Renal pelvis (tissue), 1 donor: ENCODE measurements at regions not wholly inside any gene's neighbourhood (a gene's known extent, or its start where the extent isn't known, plus 50 kb on each side); places are given as distances from the start of the nearest gene placed in this dataset.
A peak's percentile ranks its signal among the peaks of the same experiment; 100 is the strongest.
"Not testable (repeated sequence)": the region's sequence is repeated elsewhere in the genome, so short reads cannot be mapped to it uniquely, and the experiment has no call there.

ENCODE experiments used
- DNase-seq: peaks from one replicate; pipeline ENCODE4 v3.0.0-alpha.2; 2013

DNA sequence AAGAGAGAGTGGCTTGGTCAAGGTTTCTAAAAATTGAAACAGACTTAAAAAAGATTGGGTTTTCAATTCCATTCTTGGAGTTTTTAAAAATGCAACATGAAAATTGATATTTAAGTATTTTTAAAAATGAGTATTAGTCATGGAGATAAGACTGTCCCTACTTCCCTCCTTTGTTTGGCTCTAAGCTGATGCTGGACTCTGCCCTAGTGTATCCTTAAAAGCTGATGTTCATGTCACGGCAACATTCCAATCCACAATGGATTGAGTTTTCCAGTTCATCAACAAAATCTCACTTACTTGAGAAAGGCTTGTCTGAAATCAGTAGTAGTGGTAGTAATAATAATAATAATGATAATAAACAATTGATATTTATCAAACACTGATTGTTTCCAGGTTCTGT, 119.0 kb upstream of the SLC38A2 start:
- no peak for DNase-seq

DNA sequence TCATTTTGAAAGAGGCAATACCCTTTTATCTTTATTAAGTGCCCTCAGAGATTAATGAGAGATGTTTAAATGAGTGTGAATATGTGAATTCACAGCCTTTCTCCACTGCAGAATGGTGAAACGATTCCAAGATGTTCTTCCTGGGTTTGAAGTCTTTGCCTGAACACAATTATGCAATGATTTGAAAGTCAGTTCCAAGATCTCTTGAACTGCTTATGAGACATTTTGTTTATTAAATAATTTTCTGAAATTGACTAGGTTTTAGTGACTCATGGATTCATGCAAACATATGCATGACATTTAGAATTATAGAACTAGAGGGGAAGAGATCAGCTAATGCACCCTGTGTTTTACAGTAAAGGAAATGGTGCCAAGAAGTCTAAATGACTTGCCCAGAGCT, 118.1 kb upstream of the SLC38A2 start:
- DNase-seq: no peak

DNA sequence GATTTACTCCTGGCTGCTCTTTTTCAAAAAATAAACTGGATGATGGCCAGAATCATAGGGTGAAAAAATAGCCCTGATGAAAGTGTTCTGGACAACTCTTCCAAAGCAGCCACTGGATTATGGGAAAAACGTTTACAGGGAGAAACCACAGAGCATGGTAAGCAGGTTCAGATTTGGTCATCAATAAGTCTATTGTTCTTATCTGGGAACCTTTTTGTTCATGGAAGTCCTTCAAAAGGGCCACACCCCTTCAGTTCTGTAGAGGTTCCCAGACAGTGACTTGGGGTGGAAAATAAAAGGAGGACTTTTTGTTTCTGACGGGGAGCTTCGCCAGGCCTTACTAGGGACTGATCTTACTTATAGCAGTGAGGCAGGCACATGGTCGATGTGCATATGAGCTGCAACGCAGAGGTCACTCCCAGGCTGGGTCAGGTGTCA, 117.4 kb upstream of the SLC38A2 start:
- no peak for DNase-seq

DNA sequence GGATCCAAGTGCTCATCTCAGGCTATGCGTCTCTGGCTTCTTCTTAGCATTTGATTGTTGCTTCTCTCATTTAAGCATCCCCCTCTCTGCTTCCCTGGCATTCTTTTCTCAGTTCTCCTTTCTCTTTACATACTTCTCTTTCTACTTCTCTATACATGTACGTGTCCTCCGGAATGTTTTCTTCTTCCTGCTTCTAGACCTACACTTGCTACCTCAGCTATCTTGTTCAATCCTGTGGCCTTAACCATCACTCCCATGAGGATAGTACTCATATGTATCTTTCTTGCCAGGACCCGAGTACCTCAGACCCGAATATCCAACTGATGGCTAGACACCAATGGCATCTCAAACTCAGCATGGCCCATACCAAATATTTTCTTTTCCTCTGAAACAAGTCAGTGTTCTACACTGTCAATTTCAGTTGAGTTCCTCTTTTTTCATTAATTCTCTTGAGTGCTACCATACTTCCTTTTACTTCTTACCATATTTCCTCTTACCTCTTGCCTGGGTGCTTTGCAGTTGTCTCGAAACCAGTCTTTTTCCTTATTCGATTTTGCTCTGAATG, 115.1 kb upstream of the SLC38A2 start:
- no peak for DNase-seq

DNA sequence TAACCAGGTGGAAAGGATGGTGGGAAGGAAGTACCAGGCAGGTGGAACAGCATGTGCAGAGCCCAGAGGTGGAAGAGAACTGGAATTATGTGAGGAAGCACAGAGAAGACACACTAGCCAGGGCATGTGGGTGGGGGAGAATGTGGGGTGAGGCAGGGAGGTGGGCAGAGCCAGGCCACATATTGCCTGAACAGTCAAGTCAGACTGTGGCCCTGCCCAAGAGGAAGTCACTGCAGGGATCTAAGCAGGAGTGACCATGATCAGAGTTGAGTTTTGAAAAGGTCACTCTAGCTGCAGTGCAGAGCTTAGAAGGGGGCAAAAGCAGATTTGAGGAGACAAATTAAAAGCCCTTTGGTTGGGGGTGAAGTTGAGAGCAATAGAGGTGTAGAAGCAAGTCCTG, 114.0 kb upstream of the SLC38A2 start:
- DNase-seq: no peak

DNA sequence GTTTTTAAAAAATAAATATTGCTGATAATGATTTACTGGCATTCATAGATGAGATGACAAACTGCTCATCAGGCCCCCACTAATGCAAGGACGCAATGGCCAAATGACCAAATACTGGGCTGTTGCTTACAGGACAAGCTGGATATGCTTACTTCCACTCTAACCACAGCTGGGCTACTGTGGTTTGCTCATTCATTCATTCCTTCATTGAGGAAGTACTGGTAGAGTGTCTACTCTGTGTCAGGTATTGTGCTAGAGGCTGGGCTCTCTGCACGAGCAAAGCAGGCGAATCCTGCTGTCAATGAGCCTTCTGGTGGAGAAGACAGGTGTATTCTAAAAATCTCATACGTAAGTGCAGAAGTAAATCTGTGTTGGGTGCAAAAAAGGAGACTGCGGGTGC, 113.3 kb upstream of the SLC38A2 start:
- no peak for DNase-seq

DNA sequence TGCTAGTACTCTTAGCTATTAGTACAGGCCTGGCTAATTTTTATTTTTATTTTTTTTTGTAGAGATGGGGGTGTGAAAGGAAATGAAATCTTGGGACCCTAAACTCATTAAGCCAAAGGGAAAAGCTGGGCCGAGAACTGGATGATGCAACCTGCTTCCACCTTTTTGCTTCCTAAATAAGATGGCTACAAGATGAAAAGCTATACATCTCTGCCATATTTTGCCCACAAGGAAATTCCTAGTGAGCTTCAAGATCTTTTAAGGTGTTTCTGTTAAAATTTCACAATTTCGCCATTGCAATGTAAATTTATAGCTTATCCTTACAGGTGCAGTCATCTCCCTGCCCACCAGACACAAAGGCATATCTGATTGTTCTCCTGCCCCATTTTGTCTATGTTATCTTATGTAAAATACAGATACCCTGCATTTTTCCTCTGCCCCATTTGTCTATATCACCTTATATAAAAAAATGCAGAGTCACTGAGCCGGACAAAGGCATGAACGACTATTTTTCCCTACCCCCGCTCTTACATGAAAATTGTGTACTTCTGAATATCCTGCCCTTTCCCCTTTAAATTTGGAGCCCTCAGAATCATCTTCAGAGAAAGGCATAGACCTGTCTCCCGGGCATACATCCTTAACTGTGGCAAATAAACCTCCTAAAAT, 112.0 kb upstream of the SLC38A2 start:
- no peak for DNase-seq

DNA sequence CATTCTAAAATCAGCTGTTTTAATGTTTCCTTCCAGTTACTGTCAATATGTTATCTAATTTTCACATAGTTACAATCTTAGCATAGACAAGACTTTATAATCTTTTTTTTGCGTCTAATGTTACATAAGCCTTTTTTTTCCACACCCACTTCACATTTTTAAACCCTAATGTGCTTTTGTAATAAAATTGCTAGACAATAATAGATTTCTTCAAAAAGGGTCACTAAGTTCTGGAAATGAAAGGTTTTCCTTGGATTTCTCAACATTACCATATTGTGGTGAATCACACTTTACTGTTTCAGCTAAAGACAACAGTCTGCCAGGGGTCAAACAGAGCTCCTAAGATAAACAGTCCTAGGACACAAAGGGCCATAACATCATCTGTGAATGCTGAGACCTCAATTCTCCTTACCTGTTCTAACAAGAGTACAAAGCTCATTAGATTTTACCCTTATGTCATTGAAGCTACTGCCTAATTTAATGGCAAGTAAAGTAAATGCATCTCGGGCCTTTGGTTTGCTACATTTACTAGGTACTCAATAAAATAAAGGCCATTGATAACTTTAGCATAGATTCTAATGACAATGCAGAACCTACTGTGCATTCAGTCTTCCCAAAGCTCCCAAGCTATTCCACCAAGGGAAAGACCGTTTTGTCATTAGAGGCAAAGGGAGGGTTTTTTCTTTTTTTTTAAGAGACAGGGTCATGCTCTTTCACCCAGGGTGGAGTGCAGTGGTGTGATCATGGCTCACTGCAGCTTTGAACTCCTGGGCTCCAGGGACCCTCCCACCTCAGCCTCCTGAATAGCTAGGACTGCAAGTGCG, 111.2 kb upstream of the SLC38A2 start:
- no peak for DNase-seq

DNA sequence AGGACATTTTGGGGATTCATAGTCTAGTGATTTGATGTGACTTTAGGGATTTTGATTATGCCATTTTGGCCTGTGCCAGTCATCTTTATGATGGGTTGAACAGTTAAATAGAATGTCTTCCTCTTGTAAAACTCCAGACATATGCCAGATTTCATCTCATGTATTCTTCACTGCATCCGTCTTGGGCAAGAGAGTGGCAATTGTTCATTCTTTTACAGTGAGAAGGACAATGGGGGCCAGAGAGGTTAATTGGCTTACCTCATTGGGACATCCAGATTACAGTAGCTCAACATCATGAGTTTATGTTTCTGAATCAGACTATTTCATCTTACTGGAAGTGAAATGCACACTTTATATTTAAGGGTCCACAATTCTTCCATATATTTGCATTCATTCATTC, 108.2 kb upstream of the SLC38A2 start:
- no peak for DNase-seq

DNA sequence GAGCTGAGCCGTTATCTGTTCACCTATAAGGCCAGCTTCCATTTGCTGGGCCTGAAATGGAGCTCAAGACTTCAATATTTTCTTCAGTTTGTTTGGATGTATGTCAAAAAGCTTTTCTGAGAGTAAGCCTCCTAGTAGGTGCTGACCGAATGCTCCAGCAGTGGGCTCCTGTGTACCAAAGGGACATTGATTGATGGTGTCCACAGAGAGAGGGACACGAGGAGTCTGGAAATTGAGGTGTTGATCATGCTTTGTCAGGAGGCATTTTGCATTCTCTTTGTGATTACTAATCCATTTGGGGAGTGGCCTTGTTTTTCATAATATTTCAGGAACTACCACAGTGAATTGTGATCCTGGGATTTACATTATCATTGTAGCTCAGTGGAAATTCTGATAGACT, 107.7 kb upstream of the SLC38A2 start:
- no peak for DNase-seq

DNA sequence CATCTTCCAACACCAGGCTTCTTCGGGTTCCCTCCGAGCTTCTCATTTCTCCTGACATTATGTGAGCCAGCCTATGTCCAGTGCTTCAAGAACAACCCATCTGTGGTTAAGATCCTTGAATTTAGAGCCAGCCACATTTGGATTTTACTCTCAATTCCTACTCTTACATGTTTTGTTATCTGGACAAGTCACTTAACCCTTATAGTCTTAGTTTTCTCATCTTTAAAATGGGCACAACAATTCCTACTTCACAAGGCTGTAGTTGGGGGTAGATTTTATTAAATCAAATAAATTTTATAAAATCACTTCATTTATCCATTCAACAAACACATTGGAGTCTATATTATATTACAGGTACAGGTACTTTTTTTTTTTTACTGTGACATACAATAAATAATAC, 105.5 kb upstream of the SLC38A2 start:
- no peak for DNase-seq

DNA sequence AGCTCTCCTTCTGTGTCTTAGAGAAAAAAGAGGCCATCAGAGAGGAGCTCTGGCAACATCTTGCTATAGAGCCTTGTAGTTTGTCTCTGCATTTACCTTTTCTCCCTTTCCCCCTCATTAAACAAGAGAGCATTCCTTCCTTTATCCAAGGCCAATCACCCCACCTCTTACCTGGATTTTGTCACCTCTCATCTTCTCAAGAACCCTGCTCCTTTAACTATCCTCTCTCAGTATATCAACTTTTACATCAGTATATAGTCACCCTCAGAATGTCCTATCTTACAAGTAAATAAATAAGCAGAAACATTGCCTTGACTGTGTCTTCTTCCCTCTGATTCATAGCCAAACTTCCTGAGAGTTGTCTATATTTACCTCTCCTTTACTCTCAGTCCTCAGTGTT, 105.0 kb upstream of the SLC38A2 start:
- no peak for DNase-seq

DNA sequence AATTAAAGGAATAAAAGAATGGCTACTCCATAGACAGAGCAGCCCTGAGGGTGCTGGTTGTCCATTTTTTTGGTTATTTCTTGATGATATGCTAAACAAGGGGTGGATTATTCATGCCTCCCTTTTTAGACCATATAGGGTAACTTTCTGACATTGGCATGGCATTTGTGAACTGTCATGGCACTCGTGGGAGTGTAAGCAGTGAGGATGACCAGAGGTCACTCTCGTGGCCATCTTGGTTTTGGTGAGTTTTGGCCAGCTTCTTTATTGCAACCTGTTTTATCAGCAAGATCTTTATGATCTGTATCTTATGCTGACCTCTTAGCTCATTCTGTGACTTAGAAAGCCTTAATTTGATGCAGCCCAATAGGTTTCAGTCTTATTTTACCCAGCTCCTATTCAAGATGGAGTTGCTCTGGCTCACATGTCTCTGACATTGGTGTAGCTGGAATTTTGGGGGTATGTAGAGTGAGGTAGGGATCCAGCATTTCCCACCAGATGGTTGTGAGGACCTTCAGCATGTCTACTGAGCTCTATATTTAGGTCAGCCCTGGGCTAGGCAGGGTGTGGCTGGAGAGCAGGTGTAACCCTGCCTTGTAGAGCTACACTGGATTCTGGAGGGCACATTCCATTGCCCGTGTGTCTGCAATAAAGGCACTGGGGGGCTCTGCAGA, 103.5 kb upstream of the SLC38A2 start:
- no peak for DNase-seq

DNA sequence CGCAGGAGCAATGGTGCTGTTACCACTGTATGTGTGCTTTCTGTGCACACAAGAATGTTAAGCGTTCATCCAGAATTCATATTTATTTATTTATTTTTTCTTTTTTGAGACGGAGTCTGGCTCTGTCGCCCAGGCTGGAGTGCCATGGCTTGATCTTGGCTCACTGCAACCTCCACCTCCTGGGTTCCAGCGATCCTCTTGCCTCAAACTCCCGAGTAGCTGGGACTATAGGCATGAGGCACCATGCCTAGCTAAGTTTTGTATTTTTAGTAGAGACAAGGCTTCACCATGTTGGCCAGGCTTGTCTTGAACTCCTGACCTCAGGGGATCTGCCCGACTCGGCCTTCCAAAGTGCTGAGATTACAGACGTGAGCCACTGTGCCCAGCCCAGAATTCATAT, 101.8 kb upstream of the SLC38A2 start:
- DNase-seq: not testable (repeated sequence)

DNA sequence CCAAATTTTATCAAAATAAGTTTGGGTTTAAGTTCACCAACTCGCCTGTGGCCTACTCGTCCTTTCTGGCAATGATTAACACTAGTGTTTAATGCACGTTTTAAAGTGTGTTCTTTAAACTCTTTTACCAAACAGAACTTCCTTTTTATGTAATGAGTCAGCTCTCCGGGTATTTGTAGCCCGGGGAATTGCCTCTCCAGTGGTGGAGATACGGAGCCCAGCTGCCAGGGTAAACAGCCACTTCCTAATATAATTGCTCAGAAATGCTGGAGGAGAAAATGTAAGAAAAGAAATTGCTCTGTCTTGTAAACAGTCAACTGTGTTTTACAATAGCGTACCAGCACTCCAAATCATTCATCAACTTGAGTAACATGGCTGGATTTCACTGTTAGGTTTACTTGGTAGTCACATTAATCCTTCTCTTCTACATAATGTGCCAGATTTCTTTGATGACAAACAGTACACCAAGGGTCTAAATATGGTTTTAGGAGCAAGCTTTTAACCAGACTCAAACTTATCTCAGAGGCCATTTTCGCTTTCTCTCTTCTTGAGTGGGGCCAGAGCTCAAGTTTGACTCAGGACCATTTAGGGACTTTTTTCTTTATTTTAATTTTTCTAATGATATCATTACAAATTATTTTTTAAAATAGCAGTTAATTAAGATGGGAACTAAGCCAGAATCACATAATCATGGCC, 101.2 kb upstream of the SLC38A2 start:
- peak; percentile 59 for DNase-seq

DNA sequence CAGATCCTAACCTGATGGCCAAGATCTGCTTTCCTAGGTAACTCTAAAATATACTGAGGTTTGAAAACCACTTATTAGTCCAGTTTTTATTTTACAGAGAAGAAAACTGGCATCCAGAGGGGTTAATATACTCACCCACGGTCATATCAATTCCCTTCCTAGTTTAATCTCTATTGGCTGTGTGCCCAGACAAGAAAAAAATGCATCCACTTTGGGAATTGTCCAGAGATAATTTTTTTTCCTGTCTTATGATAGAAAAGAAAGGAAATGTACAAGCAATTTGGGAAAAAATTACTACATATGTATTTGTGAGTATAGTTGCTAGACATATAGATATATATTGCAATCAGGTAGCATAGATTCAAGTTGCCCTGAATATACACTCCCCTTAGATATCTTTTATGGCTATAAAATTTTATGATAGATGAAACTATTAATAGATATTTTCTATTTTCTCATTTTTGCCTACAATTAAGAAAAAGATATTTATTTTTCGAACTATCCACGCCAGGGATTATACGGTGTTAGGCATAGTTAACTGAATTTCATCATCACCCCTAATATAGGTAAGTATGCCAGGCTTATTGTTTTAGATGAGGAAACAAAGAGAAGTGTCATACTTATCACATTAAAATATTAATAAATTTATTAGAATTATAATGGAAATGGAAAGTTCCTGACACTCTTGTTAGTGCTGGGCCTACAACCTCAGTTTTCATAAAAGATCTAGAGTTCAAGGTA, 100.5 kb upstream of the SLC38A2 start:
- no peak for DNase-seq

DNA sequence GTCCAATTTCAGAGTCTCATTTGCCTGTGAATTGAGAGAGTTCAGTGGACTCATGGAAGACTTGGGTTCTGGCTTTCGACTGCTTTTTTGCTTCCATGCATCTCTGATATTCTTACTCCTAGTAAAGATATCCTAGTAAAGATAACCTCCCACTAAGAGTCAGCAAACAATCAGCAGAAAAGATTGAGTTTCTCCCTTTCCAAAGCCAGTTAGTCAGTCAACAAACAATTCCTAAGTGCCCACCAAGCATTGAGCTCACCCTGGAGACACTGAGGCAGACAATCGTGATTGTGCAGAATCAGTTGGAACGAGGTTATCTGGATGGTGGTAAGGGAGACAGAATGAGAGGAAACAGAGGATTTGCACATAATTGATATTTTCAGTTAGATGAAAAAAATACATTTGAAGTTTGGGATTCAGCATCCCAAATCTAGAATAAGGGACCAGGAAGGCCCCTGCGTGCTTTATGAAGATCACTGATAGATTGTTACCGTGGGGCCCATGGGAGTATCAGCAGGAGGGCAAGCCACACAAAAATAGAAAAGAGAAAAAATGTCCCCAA, 99.7 kb upstream of the SLC38A2 start:
- DNase-seq: no peak

DNA sequence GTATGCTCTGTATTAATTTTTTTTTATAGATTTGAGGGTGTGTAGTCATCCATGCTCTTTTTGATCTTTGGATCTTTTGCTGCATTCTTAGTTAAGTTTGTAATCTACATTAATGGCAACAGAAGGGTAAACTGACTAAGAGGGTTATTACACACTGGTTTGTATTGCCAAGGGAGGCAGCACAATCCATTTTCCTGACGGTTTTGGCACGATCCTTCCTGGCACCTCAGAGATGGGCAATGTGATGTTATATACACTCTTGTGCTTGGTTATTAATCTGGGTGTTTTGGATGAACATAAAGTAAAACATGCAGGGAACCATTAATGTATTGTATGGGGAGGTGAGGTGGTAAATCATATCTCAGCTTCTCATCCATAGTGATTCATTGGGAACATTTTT, 98.8 kb upstream of the SLC38A2 start:
- no peak for DNase-seq

DNA sequence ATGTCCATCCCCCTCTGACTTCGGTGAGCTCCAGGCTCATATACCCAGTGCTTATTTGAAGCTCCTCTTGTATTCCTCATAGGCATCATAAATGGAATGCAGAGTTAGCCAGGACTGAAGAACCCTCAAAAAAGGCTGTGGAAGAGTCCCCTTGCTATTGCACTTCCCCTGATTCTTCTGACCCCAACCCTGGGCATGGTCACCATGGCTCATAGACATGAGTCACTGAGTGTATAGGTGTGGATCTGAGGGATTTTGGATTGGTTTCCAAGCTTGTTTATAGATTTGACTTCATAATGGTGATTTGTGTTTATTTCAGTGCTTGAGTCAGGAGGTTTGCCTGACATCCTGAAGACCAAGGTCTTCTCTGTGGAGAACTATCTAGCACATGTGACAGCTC, 98.4 kb upstream of the SLC38A2 start:
- DNase-seq: no peak

DNA sequence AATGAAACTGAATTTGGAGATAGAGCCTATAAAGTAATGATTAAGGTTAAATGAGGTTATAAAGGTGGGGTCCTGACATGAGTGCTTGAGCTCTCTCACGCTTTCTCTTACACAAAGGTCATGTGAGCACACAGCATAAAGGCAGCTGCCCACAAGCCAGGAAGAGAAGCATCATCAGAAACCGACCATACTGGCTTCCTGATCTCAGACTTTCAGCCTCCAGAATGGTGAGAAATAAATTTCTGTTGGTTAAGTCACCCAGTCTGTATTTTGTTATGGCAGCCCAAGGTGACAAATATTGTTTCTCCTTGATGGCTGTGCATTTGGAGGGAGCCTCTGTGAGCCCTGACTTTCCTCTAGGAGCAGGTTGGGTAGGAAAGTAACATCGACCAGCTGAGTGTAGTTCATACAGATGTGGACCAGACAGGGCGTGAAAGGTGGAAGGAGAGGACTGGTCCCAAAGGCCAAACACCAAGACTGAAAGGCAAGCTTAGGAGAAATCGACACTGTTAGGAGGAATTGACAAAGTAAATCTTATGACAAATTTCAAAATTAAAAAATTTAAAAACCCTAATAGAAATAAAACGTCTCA, 97.6 kb upstream of the SLC38A2 start:
- no peak for DNase-seq

DNA sequence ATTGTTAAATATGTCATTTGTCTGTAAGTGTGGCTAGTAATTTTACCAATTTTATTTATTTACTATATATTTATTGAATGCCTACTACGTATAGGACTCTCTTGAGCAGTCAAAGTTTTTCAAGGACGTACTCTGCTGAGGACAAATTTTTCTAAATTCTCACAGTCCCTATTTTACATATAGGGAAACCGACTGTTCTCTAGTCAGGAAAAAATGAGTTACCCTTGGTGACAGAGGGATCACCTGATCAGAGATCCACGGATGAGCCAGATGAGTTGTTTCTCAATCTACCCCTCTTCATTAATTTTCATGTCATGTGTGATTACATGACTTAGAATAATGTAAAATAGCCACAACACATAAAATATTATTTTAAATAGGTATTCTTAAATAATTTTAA, 96.2 kb upstream of the SLC38A2 start:
- DNase-seq: no peak
